Smooth muscle cell (in vitro differentiated cells): ENCODE measurements at regions not wholly inside any gene's neighbourhood (a gene's known extent, or its start where the extent isn't known, plus 50 kb on each side); places are given as distances from the start of the nearest gene placed in this dataset.

Experiments used
- DNase-seq: peaks from one replicate; lab custom pipeline; 2025; ENCODE audit not compliant: unreplicated experiment; lab: John Stamatoyannopoulos, UW
- H2AFZ ChIP-seq: fragments of 200-600 bp; sonication (generic); 2 replicates; pipeline ENCODE4 v1.6.0; 2016; ENCODE audit warnings: antibody characterized with exemption, low read depth, mild to moderate bottlenecking
- H3F3A ChIP-seq: fragments of 200-600 bp; sonication (generic); 2 replicates; pipeline ENCODE4 v1.6.0; 2017; ENCODE audit warnings: antibody characterized with exemption, low read depth
- H3K27ac ChIP-seq: fragments of 200-600 bp; sonication (generic); 2 replicates; pipeline ENCODE4 v1.5.1; 2016; ENCODE audit warnings: low read depth, mild to moderate bottlenecking
- H3K27me3 ChIP-seq: fragments of 200-600 bp; sonication (generic); 2 replicates; pipeline ENCODE4 v1.6.1; 2016; ENCODE audit warnings: low read depth, mild to moderate bottlenecking
- H3K36me3 ChIP-seq: fragments of 200-600 bp; sonication (generic); 2 replicates; pipeline ENCODE4 v1.5.1; 2016; ENCODE audit warnings: low read depth
- H3K4me1 ChIP-seq: fragments of 200-600 bp; sonication (generic); 2 replicates; pipeline ENCODE4 v1.5.1; 2016; ENCODE audit warnings: low read depth
- H3K4me2 ChIP-seq: fragments of 200-600 bp; sonication (generic); 2 replicates; pipeline ENCODE4 v1.6.0; 2016; ENCODE audit warnings: mild to moderate bottlenecking
- H3K4me3 ChIP-seq: fragments of 200-600 bp; sonication (generic); 2 replicates; pipeline ENCODE4 v1.5.1; 2016; ENCODE audit warnings: mild to moderate bottlenecking
- H3K79me2 ChIP-seq: fragments of 200-600 bp; sonication (generic); 2 replicates; pipeline ENCODE4 v1.6.0; 2016; ENCODE audit warnings: low read depth, mild to moderate bottlenecking
- H3K9ac ChIP-seq: fragments of 200-600 bp; sonication (generic); 2 replicates; pipeline ENCODE4 v1.6.0; 2016; ENCODE audit warnings: low read depth
- H3K9me3 ChIP-seq: fragments of 200-600 bp; sonication (generic); replicated peaks from 2 replicates; pipeline ENCODE4 v1.5.1; 2016; ENCODE audit warnings: low read depth
- H4K20me1 ChIP-seq: fragments of 200-600 bp; sonication (generic); 2 replicates; pipeline ENCODE4 v1.6.0; 2016; ENCODE audit warnings: low read depth
- CTCF ChIP-seq: fragments of 200-600 bp; sonication (generic); IDR thresholded peaks from 2 replicates; pipeline ENCODE4 v1.5.1; 2017; ENCODE audit warnings: borderline replicate concordance, mild to moderate bottlenecking, antibody characterized with exemption; ENCODE audit not compliant: insufficient read depth, poor library complexity, severe bottlenecking
- WGBS: methylation state at CpG from one replicate; pipeline ENCODE4 v1.1.7; 2016; ENCODE audit warnings: low lambda C conversion rate; 5-methylcytosine and 5-hydroxymethylcytosine counted together

DNA sequence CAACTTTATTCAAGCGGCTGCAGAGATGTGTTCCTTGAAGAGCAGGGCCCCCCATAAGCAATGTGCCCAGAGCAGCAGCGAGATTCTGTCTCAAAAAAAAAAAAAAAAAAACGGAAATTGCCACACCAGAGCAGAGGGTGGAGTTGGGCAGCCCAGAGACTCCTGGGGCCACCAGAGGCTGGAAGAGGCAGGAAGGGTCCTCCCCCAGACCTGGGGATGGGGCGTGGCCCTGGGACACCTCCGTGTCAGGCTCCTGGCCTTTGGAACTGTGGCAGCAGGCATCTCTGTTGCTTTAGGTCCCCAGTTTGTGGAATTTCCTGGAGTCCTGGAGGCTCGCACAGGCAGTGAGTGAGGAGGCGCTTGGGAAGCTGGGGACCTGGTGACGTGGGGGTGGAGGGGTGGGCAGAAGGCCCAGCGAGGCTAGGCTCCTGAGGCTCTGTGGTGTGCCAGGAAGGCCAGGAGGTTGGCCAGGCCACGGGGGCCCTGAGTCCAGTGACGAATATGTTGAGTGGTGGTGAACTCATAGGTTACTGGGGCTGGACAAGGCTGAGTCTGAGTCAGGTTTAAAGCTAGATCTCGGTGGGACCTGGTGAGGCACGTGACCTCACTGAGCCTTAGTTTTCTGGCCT lies 735.6 kb downstream of the BRD1 start:
- H3K36me3 ChIP-seq, result no peaks in the 10 kb centered on the region
- TF ChIP-seq CTCF, result no peak
- H3K27ac ChIP-seq, result no peak overlapping the region
- H3K9ac ChIP-seq, result no peak overlapping the region
- no peak overlapping the region for H3K4me2 ChIP-seq
- H3K4me1 ChIP-seq, result no peaks in the 10 kb centered on the region
- H2AFZ ChIP-seq, result no peak overlapping the region
- no peaks in the 10 kb centered on the region for H3F3A ChIP-seq
- H3K9me3 ChIP-seq, result no peaks in the 10 kb centered on the region
- no peaks in the 10 kb centered on the region for H4K20me1 ChIP-seq
- 76% methylated on average over 13 of the region's 13 CpGs for WGBS
- H3K4me3 ChIP-seq, result no peak overlapping the region
- H3K79me2 ChIP-seq, result no peaks in the 10 kb centered on the region
- H3K27me3 ChIP-seq, result no peaks in the 10 kb centered on the region
- DNase-seq, result no peak

DNA sequence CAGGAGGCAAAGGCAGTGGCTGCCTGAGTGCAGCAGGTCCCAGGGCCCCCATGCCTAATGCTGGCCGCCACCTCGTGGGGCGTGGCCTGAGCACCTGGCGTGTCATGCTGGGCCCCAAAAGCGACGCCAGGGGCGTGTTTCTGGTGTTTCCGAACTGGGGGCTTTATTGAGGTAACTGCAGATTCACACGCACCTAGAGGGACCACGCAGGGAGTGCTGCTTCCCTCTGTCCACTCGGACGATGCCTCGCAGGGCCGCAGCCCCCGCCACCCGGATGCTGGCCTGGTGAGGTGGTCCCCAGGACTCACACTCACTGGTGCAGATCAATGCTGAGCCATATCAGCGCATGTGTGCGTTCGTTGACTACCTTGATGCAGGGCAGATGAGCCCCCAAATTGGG lies 736.2 kb downstream of the BRD1 start:
- Histone ChIP-seq H3K4me1 (no peaks in the 10 kb centered on the region), H3K9ac (no peak overlapping the region), H3F3A (no peaks in the 10 kb centered on the region), H3K27ac (no peak overlapping the region), H2AFZ (no peak overlapping the region), H4K20me1 (no peaks in the 10 kb centered on the region), H3K36me3 (no peaks in the 10 kb centered on the region), H3K4me2 (no peak overlapping the region), H3K9me3 (no peaks in the 10 kb centered on the region), H3K79me2 (no peaks in the 10 kb centered on the region), H3K27me3 (no peaks in the 10 kb centered on the region), H3K4me3 (no peak overlapping the region)
- no peak for TF ChIP-seq CTCF
- 96% methylated on average over 19 of the region's 19 CpGs for WGBS
- DNase-seq, result no peak

DNA sequence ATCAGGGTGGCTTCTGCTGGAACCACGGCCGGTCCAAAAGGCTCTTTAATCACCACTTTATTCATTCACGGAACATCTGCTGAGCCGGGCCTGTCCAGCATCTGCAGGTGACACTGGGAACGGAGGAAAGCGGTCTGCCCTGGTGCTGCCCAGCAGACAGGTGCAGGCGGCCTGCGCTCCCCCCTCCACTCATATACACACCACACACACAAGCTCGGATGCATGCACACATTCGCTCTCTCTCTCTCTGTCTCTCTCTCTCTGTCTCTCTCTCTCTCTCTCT lies 736.9 kb downstream of the BRD1 start:
- Histone ChIP-seq H3K27me3 (no peaks in the 10 kb centered on the region), H3K36me3 (no peaks in the 10 kb centered on the region), H4K20me1 (no peaks in the 10 kb centered on the region), H3K4me1 (no peaks in the 10 kb centered on the region), H3K79me2 (no peaks in the 10 kb centered on the region), H3K27ac (no peak overlapping the region), H3K4me2 (no peak overlapping the region), H2AFZ (no peak overlapping the region), H3F3A (no peaks in the 10 kb centered on the region), H3K9ac (no peak overlapping the region), H3K4me3 (no peak overlapping the region), H3K9me3 (no peaks in the 10 kb centered on the region)
- no peak for TF ChIP-seq CTCF
- WGBS, result 92% methylated on average over 10 of the region's 10 CpGs
- DNase-seq, result no peak

GRCh38 chr22:49090061-49090852 lies 737.4 kb downstream of the BRD1 start:
- H3K9me3 ChIP-seq, result no peaks in the 10 kb centered on the region
- no peak overlapping the region for H3K9ac ChIP-seq
- H3K4me3 ChIP-seq, result no peak overlapping the region
- no peak for DNase-seq
- WGBS, result 93% methylated on average over 19 of the region's 20 CpGs
- H3K27me3 ChIP-seq, result no peaks in the 10 kb centered on the region
- H3K79me2 ChIP-seq, result no peaks in the 10 kb centered on the region
- H3K4me2 ChIP-seq, result no peak overlapping the region
- no peak overlapping the region for H2AFZ ChIP-seq
- no peak for TF ChIP-seq CTCF
- no peaks in the 10 kb centered on the region for H3K4me1 ChIP-seq
- H3K36me3 ChIP-seq, result no peaks in the 10 kb centered on the region
- H3K27ac ChIP-seq, result no peak overlapping the region
- no peaks in the 10 kb centered on the region for H4K20me1 ChIP-seq
- no peaks in the 10 kb centered on the region for H3F3A ChIP-seq
